Thyroid gland (tissue), 4 donors: ENCODE measurements at regions not wholly inside any gene's neighbourhood (a gene's known extent, or its start where the extent isn't known, plus 50 kb on each side); places are given as distances from the start of the nearest gene placed in this dataset.

Source experiments
- POLR2A ChIP-seq, 2 donors: fragments of 450-650 bp; IDR thresholded peaks; one replicate each; pipeline ENCODE4 v1.6.1; 2017; ENCODE audit warnings: antibody characterized with exemption in 2 of 2, mild to moderate bottlenecking in 2 of 2, moderate library complexity in 1 of 2
- TF ChIP-seq, protein P1 (sequence below), 6 experiments: fragments of 200-600 bp in 3 of 6; fragments of 450-650 bp in 3 of 6; sonication (generic) in 3 of 6; IDR thresholded peaks; one replicate each; pipeline ENCODE4 v1.5.1; 2016 to 2019; ENCODE audit warnings: antibody characterized with exemption in 6 of 6, mild to moderate bottlenecking in 2 of 6, inconsistent platforms in 1 of 6, moderate library complexity in 1 of 6

- no peak for TF ChIP-seq POLR2A (IDR thresholded peaks at IDR 0.05)
- TF ChIP-seq, protein P1, sequence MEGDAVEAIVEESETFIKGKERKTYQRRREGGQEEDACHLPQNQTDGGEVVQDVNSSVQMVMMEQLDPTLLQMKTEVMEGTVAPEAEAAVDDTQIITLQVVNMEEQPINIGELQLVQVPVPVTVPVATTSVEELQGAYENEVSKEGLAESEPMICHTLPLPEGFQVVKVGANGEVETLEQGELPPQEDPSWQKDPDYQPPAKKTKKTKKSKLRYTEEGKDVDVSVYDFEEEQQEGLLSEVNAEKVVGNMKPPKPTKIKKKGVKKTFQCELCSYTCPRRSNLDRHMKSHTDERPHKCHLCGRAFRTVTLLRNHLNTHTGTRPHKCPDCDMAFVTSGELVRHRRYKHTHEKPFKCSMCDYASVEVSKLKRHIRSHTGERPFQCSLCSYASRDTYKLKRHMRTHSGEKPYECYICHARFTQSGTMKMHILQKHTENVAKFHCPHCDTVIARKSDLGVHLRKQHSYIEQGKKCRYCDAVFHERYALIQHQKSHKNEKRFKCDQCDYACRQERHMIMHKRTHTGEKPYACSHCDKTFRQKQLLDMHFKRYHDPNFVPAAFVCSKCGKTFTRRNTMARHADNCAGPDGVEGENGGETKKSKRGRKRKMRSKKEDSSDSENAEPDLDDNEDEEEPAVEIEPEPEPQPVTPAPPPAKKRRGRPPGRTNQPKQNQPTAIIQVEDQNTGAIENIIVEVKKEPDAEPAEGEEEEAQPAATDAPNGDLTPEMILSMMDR (IDR thresholded peaks at IDR 0.05): no peak
Observed at GRCh38 chr7:13532028-13532753, 457.3 kb downstream of the ETV1 start.
